Tibial nerve (tissue), 4 donors: ENCODE measurements at regions not wholly inside any gene's neighbourhood (a gene's known extent, or its start where the extent isn't known, plus 50 kb on each side); places are given as distances from the start of the nearest gene placed in this dataset.

Experiments used
- DNase-seq, 2 donors: peaks; one replicate each; pipeline ENCODE4 v3.0.0-alpha.2; 2019; ENCODE audit warnings: low spot score in 2 of 2
- H3K27ac ChIP-seq, 4 donors: fragments of 200-600 bp; sonication (generic) in 3 of 4; one replicate each; pipeline ENCODE4 v1.5.1; 2017 to 2019; ENCODE audit warnings: mild to moderate bottlenecking in 1 of 4
- H3K27me3 ChIP-seq, 2 donors: fragments of 200-600 bp; sonication (generic) in 1 of 2; one replicate each; pipeline versions ENCODE4 v1.5.1 to v1.6.0; 2017 to 2019
- H3K36me3 ChIP-seq, 3 donors: fragments of 200-600 bp; sonication (generic); one replicate each; pipeline ENCODE4 v1.5.1; 2018 to 2019
- H3K4me1 ChIP-seq, 4 donors: fragments of 200-600 bp; sonication (generic) in 3 of 4; one replicate each; pipeline ENCODE4 v1.5.1; 2017 to 2019
- H3K4me3 ChIP-seq, 4 donors: fragments of 200-600 bp; sonication (generic) in 3 of 4; one replicate each; pipeline ENCODE4 v1.5.1; 2017 to 2019; ENCODE audit warnings: mild to moderate bottlenecking in 1 of 4, moderate library complexity in 1 of 4
- H3K9me3 ChIP-seq, 4 donors: fragments of 200-600 bp; sonication (generic) in 3 of 4; one replicate each; pipeline ENCODE4 v1.5.1; 2017 to 2019
- CTCF ChIP-seq, 5 experiments: fragments of 200-600 bp in 3 of 5; fragments of 450-650 bp in 2 of 5; sonication (generic) in 3 of 5; IDR thresholded peaks; one replicate each; pipeline ENCODE4 v1.5.1; 2016 to 2019; ENCODE audit warnings: antibody characterized with exemption in 5 of 5, mild to moderate bottlenecking in 3 of 5, moderate library complexity in 2 of 5
- EP300 ChIP-seq, 2 donors: sonication (generic); formaldehyde crosslinking; IDR thresholded peaks; one replicate each; pipeline ENCODE4 v1.6.1; 2017; ENCODE audit warnings: antibody characterized with exemption in 2 of 2, mild to moderate bottlenecking in 1 of 2
- POLR2A ChIP-seq, 2 donors: fragments of 450-650 bp; IDR thresholded peaks; one replicate each; pipeline ENCODE4 v1.6.1; 2017; ENCODE audit warnings: antibody characterized with exemption in 2 of 2, mild to moderate bottlenecking in 2 of 2, moderate library complexity in 2 of 2
- WGBS, 2 donors: methylation state at CpG; one replicate each; pipeline ENCODE4 v1.1.5; 2018; 5-methylcytosine and 5-hydroxymethylcytosine counted together

- Histone ChIP-seq H3K9me3 (no peaks in the 10 kb centered on the region), H3K4me3 (no peak overlapping the region), H3K36me3 (no peaks in the 10 kb centered on the region), H3K27ac (no peak overlapping the region), H3K4me1 (no peaks in the 10 kb centered on the region), H3K27me3 (no peaks in the 10 kb centered on the region)
- DNase-seq = no peak
- TF ChIP-seq CTCF (IDR thresholded peaks at IDR 0.05) = no peak
- no peak for TF ChIP-seq POLR2A (IDR thresholded peaks at IDR 0.05)
- TF ChIP-seq EP300 (IDR thresholded peaks at IDR 0.05) = no peak
- WGBS, 2 donors = 81 to 94% methylated on average over 2 of the region's 2 CpGs
Measured at GRCh38 chr11:80632156-80632555, 1191.3 kb upstream of the TENM4 start.

- Histone ChIP-seq H3K36me3 (no peaks in the 10 kb centered on the region), H3K27ac (no peak overlapping the region), H3K9me3 (no peaks in the 10 kb centered on the region), H3K4me3 (no peak overlapping the region), H3K4me1 (no peaks in the 10 kb centered on the region), H3K27me3 (no peaks in the 10 kb centered on the region)
- WGBS, 2 donors = 86 to 95% methylated on average over 2 of the region's 2 CpGs
- DNase-seq = no peak
- TF ChIP-seq CTCF (IDR thresholded peaks at IDR 0.05) = no peak
- no peak for TF ChIP-seq EP300 (IDR thresholded peaks at IDR 0.05)
- TF ChIP-seq POLR2A (IDR thresholded peaks at IDR 0.05) = no peak
Measured at GRCh38 chr11:80629466-80629865, 1188.6 kb upstream of the TENM4 start.

GRCh38 chr11:80627364-80627763 lies 1186.5 kb upstream of the TENM4 start:
- no peak overlapping the region for H3K4me3 ChIP-seq
- 91 to 94% methylated on average over 1 of the region's 1 CpG for WGBS, 2 donors
- DNase-seq = no peak
- H3K36me3 ChIP-seq = no peaks in the 10 kb centered on the region
- H3K9me3 ChIP-seq = no peaks in the 10 kb centered on the region
- no peak overlapping the region for H3K27ac ChIP-seq
- H3K4me1 ChIP-seq = no peaks in the 10 kb centered on the region
- no peaks in the 10 kb centered on the region for H3K27me3 ChIP-seq
- TF ChIP-seq EP300 (IDR thresholded peaks at IDR 0.05) = no peak
- TF ChIP-seq POLR2A (IDR thresholded peaks at IDR 0.05) = no peak
- TF ChIP-seq CTCF (IDR thresholded peaks at IDR 0.05) = no peak

DNA sequence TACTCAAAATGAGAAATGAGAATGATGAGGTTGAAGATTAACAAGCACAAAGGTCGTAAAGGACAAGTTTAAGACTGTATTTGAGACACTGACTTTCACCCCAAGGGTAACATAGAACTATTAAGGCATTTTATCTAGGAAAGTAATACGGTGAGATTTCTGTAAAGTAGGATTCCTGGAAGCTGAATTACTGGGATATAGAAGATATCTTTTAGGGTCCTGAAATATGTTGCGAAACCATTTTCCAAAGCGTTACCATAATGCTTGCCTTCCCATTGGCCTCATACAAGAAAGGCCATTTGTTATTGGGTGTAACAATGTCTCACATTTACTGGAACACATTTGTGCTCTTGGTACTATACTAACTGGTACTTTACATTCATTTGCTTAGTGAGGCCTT lies 1185.9 kb upstream of the TENM4 start:
- WGBS, 2 donors = 84 to 86% methylated on average over 4 of the region's 4 CpGs
- no peaks in the 10 kb centered on the region for H3K27me3 ChIP-seq
- H3K4me1 ChIP-seq = no peaks in the 10 kb centered on the region
- H3K27ac ChIP-seq = no peak overlapping the region
- DNase-seq = no peak
- no peak overlapping the region for H3K4me3 ChIP-seq
- no peak for TF ChIP-seq POLR2A (IDR thresholded peaks at IDR 0.05)
- TF ChIP-seq CTCF (IDR thresholded peaks at IDR 0.05) = no peak
- TF ChIP-seq EP300 (IDR thresholded peaks at IDR 0.05) = no peak
- H3K9me3 ChIP-seq = no peaks in the 10 kb centered on the region
- H3K36me3 ChIP-seq = no peaks in the 10 kb centered on the region

- no peak for DNase-seq
- TF ChIP-seq POLR2A (IDR thresholded peaks at IDR 0.05) = no peak
- TF ChIP-seq CTCF (IDR thresholded peaks at IDR 0.05) = no peak
- TF ChIP-seq EP300 (IDR thresholded peaks at IDR 0.05) = no peak
- Histone ChIP-seq H3K4me1 (no peaks in the 10 kb centered on the region), H3K27ac (no peak overlapping the region), H3K4me3 (no peak overlapping the region), H3K36me3 (no peaks in the 10 kb centered on the region), H3K27me3 (no peaks in the 10 kb centered on the region), H3K9me3 (no peaks in the 10 kb centered on the region)
- WGBS, 2 donors = 82 to 83% methylated on average over 3 of the region's 3 CpGs
Measured at GRCh38 chr11:80625563-80625962, 1184.7 kb upstream of the TENM4 start.
